HL-60 (cell line): ENCODE measurements at regions not wholly inside any gene's neighbourhood (a gene's known extent, or its start where the extent isn't known, plus 50 kb on each side); places are given as distances from the start of the nearest gene placed in this dataset.
"Not testable (repeated sequence)": the region's sequence is repeated elsewhere in the genome, so short reads cannot be mapped to it uniquely, and the experiment has no call there.

Experiments used
- DNase-seq, 2 experiments: peaks; one replicate each; pipeline ENCODE4 v3.0.0-alpha.2; 2010 to 2020; ENCODE audit warnings: low read depth in 1 of 2, low spot score in 1 of 2
- H3K27ac ChIP-seq: fragments of 250-450 bp; sonication (Bioruptor Pico); replicated peaks from 2 replicates; pipeline ENCODE4 v1.5.1; 2020; ENCODE audit warnings: mild to moderate bottlenecking, moderate library complexity
- H3K27me3 ChIP-seq: fragments of 250-450 bp; sonication (Bioruptor Pico); 2 replicates; pipeline ENCODE4 v1.5.1; 2021; ENCODE audit warnings: mild to moderate bottlenecking, moderate library complexity; ENCODE audit not compliant: insufficient read depth, poor library complexity, severe bottlenecking
- H3K4me3 ChIP-seq: replicated peaks from 2 replicates; pipeline ENCODE4 v1.5.1; 2011; ENCODE audit warnings: mild to moderate bottlenecking, control low read depth, low read length; ENCODE audit not compliant: insufficient read depth
- CTCF ChIP-seq: IDR thresholded peaks from one replicate; pipeline ENCODE4 v1.5.1; 2011; ENCODE audit warnings: low read length, control low read depth, inconsistent platforms; ENCODE audit not compliant: insufficient read depth
- GABPA ChIP-seq: IDR thresholded peaks from 2 replicates; pipeline ENCODE4 v1.6.1; 2012; ENCODE audit warnings: low read depth
- POLR2AphosphoS5 ChIP-seq: IDR thresholded peaks from 2 replicates; pipeline ENCODE4 v1.6.1; 2012; ENCODE audit warnings: low read depth
- REST ChIP-seq: IDR thresholded peaks from 2 replicates; pipeline ENCODE4 v1.6.1; 2012; ENCODE audit warnings: low read depth; ENCODE audit not compliant: insufficient replicate concordance
- SPI1 ChIP-seq: IDR thresholded peaks from 2 replicates; pipeline ENCODE4 v1.6.1; 2012; ENCODE audit warnings: low read depth, mild to moderate bottlenecking, borderline replicate concordance

GRCh38 chr11:97621282-97621681 lies 1231.5 kb downstream of the JRKL start:
- TF ChIP-seq GABPA = no peak
- TF ChIP-seq REST = no peak
- TF ChIP-seq CTCF = no peak
- no peak for TF ChIP-seq POLR2AphosphoS5
- no peak for TF ChIP-seq SPI1
- no peak overlapping the region for H3K27ac ChIP-seq
- no peak overlapping the region for H3K4me3 ChIP-seq
- H3K27me3 ChIP-seq = no peaks in the 10 kb centered on the region
- DNase-seq = no peak

- no peak for DNase-seq
- H3K4me3 ChIP-seq = no peak overlapping the region
- H3K27ac ChIP-seq = no peak overlapping the region
- no peaks in the 10 kb centered on the region for H3K27me3 ChIP-seq
- TF ChIP-seq GABPA (no peak), SPI1 (no peak), REST (no peak), CTCF (no peak), POLR2AphosphoS5 (no peak)
Measured at GRCh38 chr11:97622795-97623194, 1233.0 kb downstream of the JRKL start.

GRCh38 chr11:97636741-97637140 lies 1246.9 kb downstream of the JRKL start:
- H3K27ac ChIP-seq, H3K27me3 ChIP-seq, H3K4me3 ChIP-seq, DNase-seq: not testable (repeated sequence)

- H3K27me3 ChIP-seq = no peaks in the 10 kb centered on the region
- TF ChIP-seq SPI1 (no peak), REST (no peak), CTCF (no peak), POLR2AphosphoS5 (no peak)
- H3K4me3 ChIP-seq = no peak overlapping the region
- no peak for DNase-seq
- H3K27ac ChIP-seq = no peak overlapping the region
Measured at GRCh38 chr11:97637701-97638100, 1247.9 kb downstream of the JRKL start.
